PC-9 (cell line): ENCODE measurements at regions not wholly inside any gene's neighbourhood (a gene's known extent, or its start where the extent isn't known, plus 50 kb on each side); places are given as distances from the start of the nearest gene placed in this dataset.
A peak's percentile ranks its signal among the peaks of the same experiment; 100 is the strongest.

ENCODE experiments used
- BruUV-seq: library from RNA; stranded (reverse); fragments of 400-500 nt; replicated peaks from 2 replicates; lab custom pipeline; 2021; lab: Mats Ljungman, UMichigan
- CTCF ChIA-PET: fragments of 300-600 bp; sonication (Branson Sonifier 250); formaldehyde crosslinking; loops from one replicate; lab custom pipeline; 2022; ENCODE audit warnings: antibody characterized with exemption; lab: Charles Lee
- POLR2A ChIA-PET: fragments of 300-600 bp; sonication (Branson Sonifier 250); formaldehyde crosslinking; loops from one replicate; lab custom pipeline; 2022; ENCODE audit warnings: antibody characterized with exemption; ENCODE audit not compliant: unreplicated experiment; lab: Charles Lee
- DNase-seq, 2 experiments: peaks; one replicate each; pipeline versions ENCODE4 v3.0.0 to v3.0.0-alpha.2; 2015 to 2022; ENCODE audit warnings: mixed read lengths in 1 of 2
- H2AFZ ChIP-seq: fragments of 200-600 bp; sonication (generic); 2 replicates; pipeline ENCODE4 v1.8.1; 2017; ENCODE audit warnings: antibody characterized with exemption
- H3F3A ChIP-seq: fragments of 200-600 bp; sonication (generic); 2 replicates; pipeline ENCODE4 v1.8.1; 2017; ENCODE audit warnings: antibody characterized with exemption, mild to moderate bottlenecking, low read depth; ENCODE audit not compliant: insufficient read depth
- H3K27ac ChIP-seq: fragments of 200-600 bp; sonication (generic); 2 replicates; pipeline ENCODE4 v1.6.1; 2016; ENCODE audit warnings: mixed run types
- H3K27me3 ChIP-seq: fragments of 200-600 bp; sonication (generic); 2 replicates; pipeline ENCODE4 v1.6.1; 2016; ENCODE audit warnings: low read depth, mixed run types; ENCODE audit not compliant: insufficient read depth
- H3K36me3 ChIP-seq: fragments of 200-600 bp; sonication (generic); 2 replicates; pipeline ENCODE4 v1.6.1; 2016; ENCODE audit warnings: low read depth, mixed run types
- H3K4me1 ChIP-seq: fragments of 200-600 bp; sonication (generic); replicated peaks from 2 replicates; pipeline ENCODE4 v1.6.1; 2016; ENCODE audit warnings: mixed run types; ENCODE audit not compliant: insufficient read depth
- H3K4me2 ChIP-seq: fragments of 200-600 bp; sonication (generic); 2 replicates; pipeline ENCODE4 v1.6.1; 2017; ENCODE audit warnings: mixed run types
- H3K4me3 ChIP-seq: fragments of 200-600 bp; sonication (generic); 2 replicates; pipeline ENCODE4 v1.6.1; 2016; ENCODE audit warnings: mixed run types
- H3K79me2 ChIP-seq: fragments of 200-600 bp; sonication (generic); 2 replicates; pipeline ENCODE4 v1.6.1; 2017; ENCODE audit warnings: low read depth, mixed run types
- H3K9me2 ChIP-seq: fragments of 200-600 bp; sonication (generic); 2 replicates; pipeline ENCODE4 v1.8.1; 2017; ENCODE audit warnings: mild to moderate bottlenecking; ENCODE audit not compliant: insufficient read depth
- H3K9me3 ChIP-seq: fragments of 200-600 bp; sonication (generic); 2 replicates; pipeline ENCODE4 v1.8.1; 2016; ENCODE audit warnings: low read depth; ENCODE audit not compliant: insufficient read depth
- H4K20me1 ChIP-seq: fragments of 200-600 bp; sonication (generic); 2 replicates; pipeline ENCODE4 v1.8.1; 2017; ENCODE audit not compliant: insufficient read depth
- CTCF ChIP-seq: fragments of 200-600 bp; sonication (generic); conservative IDR thresholded peaks from 2 replicates; pipeline ENCODE4 v1.6.1; 2017; ENCODE audit warnings: mixed run types, antibody characterized with exemption, mild to moderate bottlenecking, moderate library complexity
- EZH2 ChIP-seq: fragments of 200-600 bp; sonication (generic); IDR thresholded peaks from 2 replicates; pipeline ENCODE4 v1.8.0; 2017; ENCODE audit warnings: antibody characterized with exemption, low read depth
- intact Hi-C: fragments of 100-400 bp; cut with micrococcal nuclease; formaldehyde crosslinking; loops from one replicate; pipeline ENCODE4 v1.10.0; 2022; ENCODE audit not compliant: unreplicated experiment

GRCh38 chr21:15999741-16000140 lies 270.0 kb downstream of the USP25 start:
- Histone ChIP-seq H4K20me1 (no peaks in the 10 kb centered on the region), H3K9me3 (no peaks in the 10 kb centered on the region), H3F3A (no peaks in the 10 kb centered on the region), H3K4me3 (no peak overlapping the region), H2AFZ (peak overlapping the region; percentile 13; the same call in 1 of the 2 replicates), H3K4me1 (no peaks in the 10 kb centered on the region), H3K4me2 (no peak overlapping the region), H3K9me2 (no peaks in the 10 kb centered on the region), H3K79me2 (no peaks in the 10 kb centered on the region), H3K27ac (no peak overlapping the region), H3K27me3 (no peaks in the 10 kb centered on the region), H3K36me3 (no peaks in the 10 kb centered on the region)
- BruUV-seq, result no TSS peak
- no peak for DNase-seq
- TF ChIP-seq CTCF (no peak), EZH2 (no peak)
- intact Hi-C loops, result loop anchor here (5.0 kb wide), 1 partner anchor 333 kb away; no protein-coding TSS in a partner anchor
- ChIA-PET POLR2A (no interaction called here), CTCF (no interaction called here)

GRCh38 chr21:16002874-16003466 lies 273.2 kb downstream of the USP25 start:
- no peaks in the 10 kb centered on the region for H3K9me3 ChIP-seq
- no peak overlapping the region for H3K27ac ChIP-seq
- BruUV-seq, result no TSS peak
- no peak overlapping the region for H3K4me2 ChIP-seq
- H3K79me2 ChIP-seq, result no peaks in the 10 kb centered on the region
- H2AFZ ChIP-seq, result no peak overlapping the region
- H3K9me2 ChIP-seq, result no peaks in the 10 kb centered on the region
- H3K4me3 ChIP-seq, result no peak overlapping the region
- intact Hi-C loops, result loop anchor here (5.0 kb wide), 1 partner anchor 329 kb away; no protein-coding TSS in a partner anchor
- ChIA-PET POLR2A (interaction anchor here (0.5 kb wide), 1 partner anchor 352 kb away, joined by 3 read pairs; no protein-coding TSS in a partner anchor), CTCF (no interaction called here)
- no peaks in the 10 kb centered on the region for H3K4me1 ChIP-seq
- H4K20me1 ChIP-seq, result no peaks in the 10 kb centered on the region
- no peak for DNase-seq
- no peaks in the 10 kb centered on the region for H3K36me3 ChIP-seq
- H3F3A ChIP-seq, result no peaks in the 10 kb centered on the region
- no peaks in the 10 kb centered on the region for H3K27me3 ChIP-seq
- TF ChIP-seq CTCF (peak; percentile 62), EZH2 (no peak)

- Histone ChIP-seq H3K9me2 (no peaks in the 10 kb centered on the region), H4K20me1 (no peaks in the 10 kb centered on the region), H2AFZ (no peak overlapping the region), H3K79me2 (no peaks in the 10 kb centered on the region), H3K4me3 (no peak overlapping the region), H3K4me2 (no peak overlapping the region), H3K27me3 (no peaks in the 10 kb centered on the region), H3F3A (no peaks in the 10 kb centered on the region), H3K27ac (no peak overlapping the region), H3K4me1 (no peaks in the 10 kb centered on the region), H3K9me3 (no peaks in the 10 kb centered on the region), H3K36me3 (no peaks in the 10 kb centered on the region)
- CTCF ChIA-PET, result no interaction called here
- POLR2A ChIA-PET, result no interaction called here
- DNase-seq, result no peak
- no peak for TF ChIP-seq CTCF
- no peak for TF ChIP-seq EZH2
- BruUV-seq, result no TSS peak
- intact Hi-C loops, result loop anchor here (5.0 kb wide), 1 partner anchor 328 kb away; no protein-coding TSS in a partner anchor
Measured at GRCh38 chr21:16004086-16004485, 274.3 kb downstream of the USP25 start.
